OCI-LY1 (cell line): ENCODE measurements at regions not wholly inside any gene's neighbourhood (a gene's known extent, or its start where the extent isn't known, plus 50 kb on each side); places are given as distances from the start of the nearest gene placed in this dataset.
"Not testable (repeated sequence)": the region's sequence is repeated elsewhere in the genome, so short reads cannot be mapped to it uniquely, and the experiment has no call there.

Source experiments
- H2AFZ ChIP-seq: fragments of 200-600 bp; sonication (generic), shearing (Covaris generic); 2 replicates; pipeline ENCODE4 v1.6.0; 2014; ENCODE audit warnings: antibody characterized with exemption, mild to moderate bottlenecking, low read length
- H3F3A ChIP-seq: fragments of 200-600 bp; sonication (generic), shearing (Covaris generic); 2 replicates; pipeline ENCODE4 v1.6.0; 2014; ENCODE audit warnings: mild to moderate bottlenecking, antibody characterized with exemption, low read length, moderate library complexity; ENCODE audit not compliant: insufficient read depth
- H3K27ac ChIP-seq: fragments of 200-600 bp; sonication (generic); 2 replicates; pipeline ENCODE4 v1.5.1; 2014; ENCODE audit warnings: low read length, mixed run types, mild to moderate bottlenecking, low read depth; ENCODE audit not compliant: poor library complexity, severe bottlenecking
- H3K27me3 ChIP-seq: fragments of 200-600 bp; sonication (generic); 2 replicates; pipeline ENCODE4 v1.6.0; 2014; ENCODE audit warnings: antibody characterized with exemption, mild to moderate bottlenecking, low read length, moderate library complexity; ENCODE audit not compliant: insufficient read depth
- H3K36me3 ChIP-seq: fragments of 200-600 bp; sonication (generic); 2 replicates; pipeline ENCODE4 v1.6.1; 2014; ENCODE audit warnings: mild to moderate bottlenecking, antibody characterized with exemption, low read length, moderate library complexity, mixed read lengths; ENCODE audit not compliant: insufficient read depth
- H3K4me1 ChIP-seq: fragments of 200-600 bp; sonication (generic); 2 replicates; pipeline ENCODE4 v1.5.1; 2014; ENCODE audit warnings: mild to moderate bottlenecking, low read length, moderate library complexity; ENCODE audit not compliant: insufficient read depth, severe bottlenecking
- H3K4me2 ChIP-seq: fragments of 200-600 bp; sonication (generic), shearing (Covaris generic); 2 replicates; pipeline ENCODE4 v1.6.1; 2014; ENCODE audit warnings: low read length
- H3K4me3 ChIP-seq: fragments of 200-600 bp; sonication (generic); 2 replicates; pipeline ENCODE4 v1.5.1; 2014; ENCODE audit warnings: low read length, low read depth, mild to moderate bottlenecking, mixed read lengths; ENCODE audit not compliant: poor library complexity, severe bottlenecking
- H3K79me2 ChIP-seq: fragments of 200-600 bp; shearing (Covaris generic); 2 replicates; pipeline ENCODE4 v1.6.1; 2016; ENCODE audit warnings: mixed run types, low read length, mixed read lengths; ENCODE audit not compliant: insufficient read depth
- H3K9ac ChIP-seq: fragments of 200-600 bp; sonication (generic), shearing (Covaris generic); 2 replicates; pipeline ENCODE4 v1.6.1; 2014; ENCODE audit warnings: mild to moderate bottlenecking, low read length, mixed read lengths
- H3K9me2 ChIP-seq: fragments of 200-600 bp; sonication (generic), shearing (Covaris generic); 2 replicates; pipeline ENCODE4 v1.6.1; 2014; ENCODE audit warnings: low read depth, mild to moderate bottlenecking, low read length, mixed read lengths
- H3K9me3 ChIP-seq: fragments of 200-600 bp; shearing (Covaris generic); 2 replicates; pipeline ENCODE4 v1.6.1; 2014; ENCODE audit warnings: low read length, mixed read lengths
- H4K20me1 ChIP-seq: fragments of 200-600 bp; sonication (generic), shearing (Covaris generic); 2 replicates; pipeline ENCODE4 v1.6.0; 2016; ENCODE audit warnings: mild to moderate bottlenecking, low read length; ENCODE audit not compliant: insufficient read depth
- EZH2 ChIP-seq: fragments of 200-600 bp; sonication (generic), shearing (Covaris generic); IDR thresholded peaks from 2 replicates; pipeline ENCODE4 v1.8.0; 2017; ENCODE audit warnings: borderline replicate concordance, mixed run types, mild to moderate bottlenecking, antibody characterized with exemption, low read length, moderate library complexity, mixed read lengths
- TF ChIP-seq, protein P1 (sequence below): fragments of 200-600 bp; sonication (generic), shearing (Covaris generic); IDR thresholded peaks from 2 replicates; pipeline ENCODE4 v1.5.1; 2017; ENCODE audit warnings: mild to moderate bottlenecking, antibody characterized with exemption, low read length, moderate library complexity, mixed read lengths

DNA sequence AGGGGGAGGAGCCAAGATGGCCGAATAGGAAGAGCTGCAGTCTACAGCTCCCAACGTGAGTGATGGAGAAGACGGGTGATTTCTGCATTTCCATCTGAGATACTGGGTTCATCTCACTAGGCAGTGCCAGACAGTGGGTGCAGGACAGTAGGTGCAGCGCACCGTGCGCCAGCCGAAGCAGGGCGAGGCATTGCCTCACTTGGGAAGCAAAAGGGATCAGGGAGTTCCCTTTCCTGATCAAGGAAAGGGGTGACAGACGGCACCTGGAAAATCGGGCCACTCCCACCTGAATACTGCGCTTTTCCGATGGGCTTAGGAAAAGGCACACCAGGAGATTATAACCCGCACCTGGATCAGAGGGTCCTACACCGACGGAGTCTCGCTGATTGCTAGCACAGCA is 121.1 kb upstream of the SESTD1 start:
- not testable (repeated sequence) for H2AFZ ChIP-seq, H3K27me3 ChIP-seq, H4K20me1 ChIP-seq, H3K27ac ChIP-seq, H3K9me2 ChIP-seq, H3K9me3 ChIP-seq, H3K36me3 ChIP-seq, H3K4me3 ChIP-seq, H3K79me2 ChIP-seq, H3K4me1 ChIP-seq, H3K4me2 ChIP-seq, H3F3A ChIP-seq, H3K9ac ChIP-seq

DNA sequence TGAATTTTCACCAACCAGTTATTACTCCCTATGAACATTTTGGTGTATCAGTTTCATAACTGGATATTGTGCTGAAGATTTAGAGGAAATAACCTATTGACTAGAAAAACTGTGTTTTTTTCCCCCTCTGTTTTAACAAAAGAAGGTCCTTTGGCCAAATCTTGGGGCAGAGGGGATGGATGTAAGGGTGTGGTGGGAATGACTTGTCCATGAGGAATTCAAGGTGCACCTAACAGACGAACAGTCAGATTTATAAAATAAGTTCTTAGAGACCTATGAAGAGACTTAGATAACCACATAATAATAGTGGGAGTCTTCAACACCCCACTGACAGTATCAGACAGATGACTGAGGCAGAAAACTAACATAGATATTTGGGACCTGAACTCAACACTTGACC is 119.3 kb upstream of the SESTD1 start:
- no peaks in the 10 kb centered on the region for H4K20me1 ChIP-seq
- H3K4me1 ChIP-seq, result no peaks in the 10 kb centered on the region
- H3K27me3 ChIP-seq, result no peaks in the 10 kb centered on the region
- H3K9ac ChIP-seq, result no peak overlapping the region
- H3K27ac ChIP-seq, result no peak overlapping the region
- TF ChIP-seq, protein P1, sequence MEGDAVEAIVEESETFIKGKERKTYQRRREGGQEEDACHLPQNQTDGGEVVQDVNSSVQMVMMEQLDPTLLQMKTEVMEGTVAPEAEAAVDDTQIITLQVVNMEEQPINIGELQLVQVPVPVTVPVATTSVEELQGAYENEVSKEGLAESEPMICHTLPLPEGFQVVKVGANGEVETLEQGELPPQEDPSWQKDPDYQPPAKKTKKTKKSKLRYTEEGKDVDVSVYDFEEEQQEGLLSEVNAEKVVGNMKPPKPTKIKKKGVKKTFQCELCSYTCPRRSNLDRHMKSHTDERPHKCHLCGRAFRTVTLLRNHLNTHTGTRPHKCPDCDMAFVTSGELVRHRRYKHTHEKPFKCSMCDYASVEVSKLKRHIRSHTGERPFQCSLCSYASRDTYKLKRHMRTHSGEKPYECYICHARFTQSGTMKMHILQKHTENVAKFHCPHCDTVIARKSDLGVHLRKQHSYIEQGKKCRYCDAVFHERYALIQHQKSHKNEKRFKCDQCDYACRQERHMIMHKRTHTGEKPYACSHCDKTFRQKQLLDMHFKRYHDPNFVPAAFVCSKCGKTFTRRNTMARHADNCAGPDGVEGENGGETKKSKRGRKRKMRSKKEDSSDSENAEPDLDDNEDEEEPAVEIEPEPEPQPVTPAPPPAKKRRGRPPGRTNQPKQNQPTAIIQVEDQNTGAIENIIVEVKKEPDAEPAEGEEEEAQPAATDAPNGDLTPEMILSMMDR, result no peak
- no peak for TF ChIP-seq EZH2
- no peaks in the 10 kb centered on the region for H3K36me3 ChIP-seq
- H3K9me2 ChIP-seq, result no peaks in the 10 kb centered on the region
- H3F3A ChIP-seq, result no peaks in the 10 kb centered on the region
- no peaks in the 10 kb centered on the region for H3K9me3 ChIP-seq
- H3K4me3 ChIP-seq, result no peak overlapping the region
- no peak overlapping the region for H2AFZ ChIP-seq
- no peaks in the 10 kb centered on the region for H3K79me2 ChIP-seq
- H3K4me2 ChIP-seq, result no peak overlapping the region

DNA sequence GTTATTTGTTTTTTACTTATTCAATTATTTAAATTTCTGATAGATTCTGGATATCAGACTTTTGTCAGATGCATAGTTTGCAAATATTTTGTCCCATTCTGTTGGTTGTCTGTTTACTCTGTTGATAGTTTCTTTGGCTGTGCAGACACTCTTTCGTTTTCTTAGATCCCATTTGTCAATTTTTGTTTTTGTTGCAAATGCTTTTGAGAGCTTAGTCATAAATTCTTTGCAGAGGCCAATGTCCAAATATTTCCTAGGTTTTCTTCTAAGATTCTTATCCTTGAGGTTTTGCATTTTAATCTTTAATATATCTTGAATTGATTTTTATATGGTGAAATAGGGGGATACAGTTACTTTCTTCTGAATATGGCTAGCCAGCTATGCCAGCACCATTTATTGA is 112.7 kb upstream of the SESTD1 start:
- Histone ChIP-seq H3K79me2 (no peaks in the 10 kb centered on the region), H3K4me1 (no peaks in the 10 kb centered on the region), H4K20me1 (no peaks in the 10 kb centered on the region), H2AFZ (no peak overlapping the region), H3K36me3 (no peaks in the 10 kb centered on the region), H3K9me2 (no peaks in the 10 kb centered on the region), H3K9me3 (no peaks in the 10 kb centered on the region), H3K27ac (no peak overlapping the region), H3K4me2 (no peak overlapping the region), H3K27me3 (no peaks in the 10 kb centered on the region), H3F3A (no peaks in the 10 kb centered on the region), H3K9ac (no peak overlapping the region), H3K4me3 (no peak overlapping the region)
- TF ChIP-seq, protein P1, result no peak
- no peak for TF ChIP-seq EZH2

- Histone ChIP-seq H3K9ac (no peak overlapping the region), H2AFZ (no peak overlapping the region), H3K79me2 (no peaks in the 10 kb centered on the region), H3K4me2 (no peak overlapping the region), H3K27ac (no peak overlapping the region), H3K27me3 (no peaks in the 10 kb centered on the region), H3K36me3 (no peaks in the 10 kb centered on the region), H3K9me2 (no peaks in the 10 kb centered on the region), H3K9me3 (no peaks in the 10 kb centered on the region), H4K20me1 (no peaks in the 10 kb centered on the region), H3F3A (no peaks in the 10 kb centered on the region), H3K4me3 (no peak overlapping the region), H3K4me1 (no peaks in the 10 kb centered on the region)
- TF ChIP-seq, protein P1, result no peak
- no peak for TF ChIP-seq EZH2
Observed at GRCh38 chr2:179376881-179377280, 112.2 kb upstream of the SESTD1 start.
